ENCODE measurements at regions not wholly inside any gene's neighbourhood (a gene's known extent, or its start where the extent isn't known, plus 50 kb on each side); places are given as distances from the start of the nearest gene placed in this dataset.

DNA sequence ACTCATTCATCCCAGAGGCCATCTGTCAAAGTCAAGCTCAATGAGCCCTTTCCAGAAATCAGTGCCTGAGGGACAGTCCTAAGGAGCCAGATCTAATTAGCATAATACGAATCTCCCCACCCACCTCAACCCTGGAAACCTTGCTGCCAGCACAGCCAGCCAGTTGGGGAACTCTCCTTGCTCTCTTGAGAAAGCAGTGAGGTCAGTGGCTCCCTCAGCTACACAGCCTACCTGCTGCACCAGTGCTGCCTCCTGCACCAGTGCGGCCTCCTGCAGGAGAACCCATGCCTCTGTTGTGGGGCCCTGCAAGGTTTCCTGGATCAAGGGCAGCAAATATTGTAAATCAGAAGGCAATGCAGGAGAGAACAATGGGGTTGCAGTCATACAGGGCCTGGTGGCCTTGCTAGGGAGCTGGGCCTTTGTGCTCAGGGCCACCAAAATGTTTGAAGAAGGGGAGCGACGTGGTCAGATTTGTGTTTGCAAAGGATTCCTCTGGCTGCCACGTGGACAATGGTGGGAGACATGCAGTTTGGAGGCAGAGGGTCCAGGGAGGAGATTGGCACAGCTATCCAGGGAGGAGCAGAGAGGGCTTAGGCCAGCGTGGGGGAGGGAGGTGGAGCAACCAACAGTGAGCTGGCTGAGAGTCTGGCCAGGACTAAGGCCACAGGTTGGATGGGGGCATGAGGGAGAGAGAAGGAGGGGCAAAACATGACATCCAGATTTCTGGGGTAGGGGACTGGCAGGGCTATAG is 124.3 kb upstream of the MAMLD1 start:
- Histone ChIP-seq H3K4me3 (no peak overlapping the region), H3K4me1 (no peaks in the 10 kb centered on the region), H3K36me3 (no peaks in the 10 kb centered on the region), H3K27ac (no peak overlapping the region), H3K27me3 (no peaks in the 10 kb centered on the region), H3K9me3 (no peaks in the 10 kb centered on the region)
- intact Hi-C loops (cut with DNase I), result no loop called here
- TF ChIP-seq POLR2AphosphoS5 (IDR thresholded peaks at IDR 0.05; ENCODE audit: insufficient read depth in 1 of 2, low read depth in 1 of 2) (no peak), POLR2A (IDR thresholded peaks at IDR 0.05) (no peak)
- TF ChIP-seq, protein P1, sequence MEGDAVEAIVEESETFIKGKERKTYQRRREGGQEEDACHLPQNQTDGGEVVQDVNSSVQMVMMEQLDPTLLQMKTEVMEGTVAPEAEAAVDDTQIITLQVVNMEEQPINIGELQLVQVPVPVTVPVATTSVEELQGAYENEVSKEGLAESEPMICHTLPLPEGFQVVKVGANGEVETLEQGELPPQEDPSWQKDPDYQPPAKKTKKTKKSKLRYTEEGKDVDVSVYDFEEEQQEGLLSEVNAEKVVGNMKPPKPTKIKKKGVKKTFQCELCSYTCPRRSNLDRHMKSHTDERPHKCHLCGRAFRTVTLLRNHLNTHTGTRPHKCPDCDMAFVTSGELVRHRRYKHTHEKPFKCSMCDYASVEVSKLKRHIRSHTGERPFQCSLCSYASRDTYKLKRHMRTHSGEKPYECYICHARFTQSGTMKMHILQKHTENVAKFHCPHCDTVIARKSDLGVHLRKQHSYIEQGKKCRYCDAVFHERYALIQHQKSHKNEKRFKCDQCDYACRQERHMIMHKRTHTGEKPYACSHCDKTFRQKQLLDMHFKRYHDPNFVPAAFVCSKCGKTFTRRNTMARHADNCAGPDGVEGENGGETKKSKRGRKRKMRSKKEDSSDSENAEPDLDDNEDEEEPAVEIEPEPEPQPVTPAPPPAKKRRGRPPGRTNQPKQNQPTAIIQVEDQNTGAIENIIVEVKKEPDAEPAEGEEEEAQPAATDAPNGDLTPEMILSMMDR (IDR thresholded peaks at IDR 0.05), result no peak
- DNase-seq (ENCODE audit: extremely low spot score in 2 of 2), result peak; percentile 77 to 79

DNA sequence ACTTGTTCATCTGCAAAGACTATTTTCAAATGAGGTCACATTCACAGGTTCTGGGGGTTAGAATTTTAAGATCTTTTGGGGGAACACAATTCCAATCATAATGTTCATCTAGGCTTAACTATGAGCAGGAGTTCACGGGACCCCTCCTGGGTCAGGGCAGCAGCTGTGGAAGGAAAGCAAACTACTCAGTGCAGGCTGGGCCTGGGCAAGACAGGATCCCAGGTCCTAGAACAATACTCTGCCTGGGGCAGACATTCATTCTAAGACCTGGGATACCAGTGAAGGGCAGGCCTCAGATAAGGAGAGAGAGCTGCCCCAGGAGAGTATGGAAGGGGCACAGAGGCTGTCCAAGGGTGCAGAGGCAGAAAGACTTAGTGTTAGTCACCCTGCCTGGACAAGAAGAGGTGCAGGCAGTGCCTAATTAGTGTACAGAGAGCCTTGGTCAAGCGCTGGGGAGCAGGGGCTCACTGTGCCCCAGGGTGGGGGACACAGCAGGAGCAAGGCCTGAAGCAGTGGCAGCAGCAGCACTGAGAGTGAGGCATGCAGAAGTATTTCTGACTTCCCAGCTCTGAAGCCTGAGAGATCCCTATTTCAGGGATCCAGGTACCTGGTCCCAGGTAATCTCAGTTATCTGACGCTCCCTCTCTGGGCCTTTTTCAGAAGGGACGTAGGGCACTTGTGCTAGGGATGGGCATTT is 123.0 kb upstream of the MAMLD1 start:
- Histone ChIP-seq H3K4me3 (no peak overlapping the region), H3K4me1 (no peaks in the 10 kb centered on the region), H3K27ac (no peak overlapping the region), H3K9me3 (no peaks in the 10 kb centered on the region), H3K27me3 (no peaks in the 10 kb centered on the region), H3K36me3 (no peaks in the 10 kb centered on the region)
- peak; percentile 64 to 67 for DNase-seq (ENCODE audit: extremely low spot score in 2 of 2)
- intact Hi-C loops (cut with DNase I), result no loop called here
- no peak for TF ChIP-seq POLR2AphosphoS5 (IDR thresholded peaks at IDR 0.05; ENCODE audit: insufficient read depth in 1 of 2, low read depth in 1 of 2)
- TF ChIP-seq, protein P1 (IDR thresholded peaks at IDR 0.05), result no peak
- no peak for TF ChIP-seq POLR2A (IDR thresholded peaks at IDR 0.05)

- no peak for TF ChIP-seq POLR2AphosphoS5 (IDR thresholded peaks at IDR 0.05; ENCODE audit: insufficient read depth in 1 of 2, low read depth in 1 of 2)
- TF ChIP-seq, protein P1 (IDR thresholded peaks at IDR 0.05), result no peak
- no peak for TF ChIP-seq POLR2A (IDR thresholded peaks at IDR 0.05)
- Histone ChIP-seq H3K27me3 (no peaks in the 10 kb centered on the region), H3K27ac (no peak overlapping the region), H3K4me3 (no peak overlapping the region), H3K9me3 (no peaks in the 10 kb centered on the region), H3K36me3 (no peaks in the 10 kb centered on the region), H3K4me1 (no peaks in the 10 kb centered on the region)
- DNase-seq (ENCODE audit: extremely low spot score in 2 of 2), result peak; percentile 20 to 70
- intact Hi-C loops (cut with DNase I), result no loop called here
Observed at GRCh38 chrX:150240643-150240970, 122.5 kb upstream of the MAMLD1 start.

- intact Hi-C loops (cut with DNase I), result no loop called here
- H3K27me3 ChIP-seq, result no peaks in the 10 kb centered on the region
- H3K4me3 ChIP-seq, result no peak overlapping the region
- no peaks in the 10 kb centered on the region for H3K36me3 ChIP-seq
- no peak overlapping the region for H3K27ac ChIP-seq
- no peaks in the 10 kb centered on the region for H3K4me1 ChIP-seq
- peak; percentile 29 to 43 for DNase-seq (ENCODE audit: extremely low spot score in 2 of 2)
- H3K9me3 ChIP-seq, result no peaks in the 10 kb centered on the region
- TF ChIP-seq POLR2AphosphoS5 (IDR thresholded peaks at IDR 0.05; ENCODE audit: insufficient read depth in 1 of 2, low read depth in 1 of 2) (no peak), POLR2A (IDR thresholded peaks at IDR 0.05) (no peak)
- TF ChIP-seq, protein P1 (IDR thresholded peaks at IDR 0.05), result no peak
Observed at GRCh38 chrX:150253959-150254620, 109.0 kb upstream of the MAMLD1 start.
